Non-pigmented ciliary epithelial cell (primary cell): ENCODE measurements at regions not wholly inside any gene's neighbourhood (a gene's known extent, or its start where the extent isn't known, plus 50 kb on each side); places are given as distances from the start of the nearest gene placed in this dataset.
"Not testable (repeated sequence)": the region's sequence is repeated elsewhere in the genome, so short reads cannot be mapped to it uniquely, and the experiment has no call there.

Experiments
- DNase-seq: peaks from one replicate; pipeline ENCODE4 v3.0.0-alpha.2; 2010; ENCODE audit warnings: low read depth

DNA sequence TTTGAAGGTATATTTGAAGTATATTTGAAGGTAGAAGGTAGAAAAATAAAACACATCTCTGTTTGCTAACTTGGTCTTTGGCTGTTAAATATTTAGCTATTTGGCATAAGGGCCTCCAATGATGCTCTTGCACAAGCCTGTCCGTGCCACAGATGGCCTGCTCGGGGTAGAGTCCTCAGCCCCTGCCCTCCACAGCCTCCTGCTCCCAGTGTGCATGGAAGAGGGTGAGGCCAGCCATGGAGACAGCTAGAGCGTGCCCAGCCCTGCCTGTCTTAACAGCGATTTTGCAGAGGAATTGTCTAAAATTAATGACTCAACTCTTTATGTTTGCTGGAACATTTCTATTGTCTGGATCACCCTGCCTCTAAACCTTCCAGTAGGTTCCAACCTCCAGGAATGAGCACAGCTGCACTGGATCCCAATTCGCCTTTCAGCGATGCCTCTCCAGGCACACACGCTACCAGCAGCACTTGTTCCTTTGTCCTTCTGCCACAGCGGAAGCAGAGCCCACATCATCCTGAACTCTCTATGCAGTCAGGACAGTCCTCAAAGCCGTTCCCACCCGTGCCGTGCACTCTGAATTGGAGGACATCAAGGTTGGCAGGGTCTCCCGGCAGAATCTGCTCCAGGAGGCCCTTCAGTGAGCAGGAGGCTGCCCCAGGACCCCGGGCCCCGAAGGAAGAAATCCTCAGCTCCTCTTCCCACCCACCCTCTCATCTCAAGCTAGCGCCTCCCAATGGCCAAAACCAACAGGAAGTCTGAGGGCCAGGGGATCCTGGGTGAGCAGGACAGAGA is 254.0 kb upstream of the IRX1 start:
- DNase-seq = no peak

- DNase-seq = no peak
Observed at GRCh38 chr5:3340471-3340870, 255.2 kb upstream of the IRX1 start.

DNA sequence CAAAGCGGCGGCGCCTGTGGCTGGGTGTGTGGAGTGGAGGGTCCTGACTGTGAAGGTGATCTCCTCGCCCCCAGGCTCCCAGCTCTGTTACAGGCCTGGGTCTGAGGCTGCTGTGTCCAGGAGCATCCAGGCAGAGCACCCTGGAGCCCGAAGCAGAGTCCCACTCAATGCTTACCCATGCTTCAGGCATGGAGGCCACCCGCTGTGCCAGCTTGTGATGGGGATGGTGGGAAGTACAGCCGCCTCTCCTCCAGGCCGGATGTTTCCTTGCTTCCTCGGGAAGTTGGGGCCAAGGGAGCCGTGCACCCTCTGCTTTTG is 255.9 kb upstream of the IRX1 start:
- DNase-seq = no peak

DNA sequence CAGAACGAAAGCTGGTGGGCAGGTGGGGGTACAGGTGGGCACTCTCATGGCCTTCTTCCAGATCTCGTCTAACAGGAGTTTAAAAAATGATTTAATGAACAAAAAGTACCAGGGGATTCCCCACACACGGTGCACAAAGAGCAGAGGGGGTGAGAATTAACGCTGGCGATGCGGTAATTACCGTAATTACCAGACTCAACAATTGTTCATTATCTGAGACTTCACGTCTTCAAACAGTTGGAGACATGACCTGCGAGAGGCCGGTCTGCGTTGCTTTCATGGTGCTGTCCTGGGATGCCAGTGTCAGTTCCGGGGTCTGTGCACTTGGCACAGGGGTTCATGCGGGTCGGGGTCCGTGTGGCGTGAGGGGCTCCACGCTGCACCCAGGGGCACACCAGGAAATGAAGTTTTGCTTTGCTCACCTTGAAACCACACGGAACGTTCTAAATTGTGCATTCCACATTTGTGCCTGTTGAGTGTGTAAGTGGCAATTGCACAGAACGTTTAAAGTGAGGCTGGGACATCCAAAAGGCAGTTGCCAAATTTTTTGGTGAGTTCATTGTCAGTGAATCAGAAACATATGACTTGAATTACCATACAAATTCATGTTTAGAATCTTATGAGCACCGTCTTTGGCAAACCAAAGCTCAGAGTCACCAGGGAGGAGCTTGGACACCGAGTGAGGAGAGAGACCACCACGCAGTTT is 256.4 kb upstream of the IRX1 start:
- DNase-seq = no peak

DNA sequence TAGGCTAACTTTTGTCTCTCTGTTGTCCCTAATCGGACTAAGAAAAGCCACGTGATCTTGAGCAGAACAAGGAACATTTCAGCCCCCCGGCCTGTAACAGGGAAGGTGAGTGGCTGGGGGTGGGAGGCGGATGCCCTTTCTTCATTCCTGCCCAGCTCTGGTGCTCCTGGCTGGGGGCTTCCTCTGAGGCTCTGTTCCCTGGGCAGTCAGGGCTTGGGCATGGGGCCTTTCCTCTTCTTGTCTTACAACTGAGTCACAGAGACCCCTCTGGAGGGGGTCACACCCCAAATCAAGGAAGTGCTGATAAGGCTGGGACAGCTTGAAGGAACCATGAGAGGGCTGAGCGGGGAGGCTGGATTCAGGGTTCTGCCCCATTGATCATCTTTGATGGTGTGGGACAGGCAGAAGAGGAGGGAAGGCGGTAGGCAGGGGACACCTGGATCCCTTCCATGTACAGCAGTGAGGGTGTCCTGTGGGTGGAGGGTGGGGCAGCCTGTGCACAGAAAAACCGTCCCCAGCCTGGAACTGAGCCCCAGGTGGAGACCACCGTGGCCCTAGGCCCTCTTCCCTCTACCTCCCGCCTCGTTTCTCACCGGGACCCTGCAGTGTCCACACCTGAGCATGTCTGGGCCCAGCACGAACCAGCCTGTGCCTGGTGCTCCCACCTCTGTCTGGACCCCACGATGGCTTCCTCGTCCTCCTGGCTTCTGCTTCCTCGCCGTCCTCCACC is 257.7 kb upstream of the IRX1 start:
- no peak for DNase-seq

DNA sequence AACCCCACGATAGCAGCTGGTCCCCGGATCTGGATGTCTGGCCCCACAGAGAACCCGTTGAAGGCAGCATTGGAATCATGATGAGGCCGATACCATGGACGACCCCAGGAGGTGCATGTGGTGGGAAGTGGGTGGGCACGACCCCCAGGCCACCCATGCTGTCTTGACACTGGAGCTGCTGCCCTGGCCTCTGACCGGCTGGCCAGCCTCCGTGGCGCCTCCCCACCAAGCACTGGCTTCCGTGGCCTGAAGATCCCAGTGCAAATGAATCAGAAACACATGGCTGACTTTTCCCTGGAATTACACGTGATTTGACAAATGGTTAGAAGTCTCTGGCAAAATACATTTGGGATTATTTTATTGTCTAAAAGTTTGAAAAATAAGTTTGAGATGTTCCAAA is 259.0 kb upstream of the IRX1 start:
- DNase-seq = no peak

DNA sequence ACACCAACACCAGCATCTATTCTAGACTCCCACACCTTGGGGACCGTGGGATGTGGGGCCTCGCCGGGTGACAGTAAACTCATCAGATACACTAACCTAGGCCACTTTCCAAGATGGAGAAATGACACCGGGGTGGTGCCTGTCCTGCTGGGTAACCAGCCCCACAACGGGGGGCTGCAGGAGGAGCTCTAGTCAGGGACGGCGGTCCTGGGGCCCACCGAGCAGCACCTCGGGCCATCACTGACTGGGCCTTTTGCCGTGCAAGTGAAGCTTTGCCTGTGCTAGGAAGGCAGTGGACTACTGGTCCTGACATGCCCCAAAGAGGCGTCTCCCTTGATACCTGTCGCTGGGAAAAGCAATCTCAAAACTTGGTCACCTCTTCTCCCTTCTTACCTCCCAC is 260.3 kb upstream of the IRX1 start:
- DNase-seq = no peak

GRCh38 chr5:3333836-3334235 is 261.8 kb upstream of the IRX1 start:
- no peak for DNase-seq

DNA sequence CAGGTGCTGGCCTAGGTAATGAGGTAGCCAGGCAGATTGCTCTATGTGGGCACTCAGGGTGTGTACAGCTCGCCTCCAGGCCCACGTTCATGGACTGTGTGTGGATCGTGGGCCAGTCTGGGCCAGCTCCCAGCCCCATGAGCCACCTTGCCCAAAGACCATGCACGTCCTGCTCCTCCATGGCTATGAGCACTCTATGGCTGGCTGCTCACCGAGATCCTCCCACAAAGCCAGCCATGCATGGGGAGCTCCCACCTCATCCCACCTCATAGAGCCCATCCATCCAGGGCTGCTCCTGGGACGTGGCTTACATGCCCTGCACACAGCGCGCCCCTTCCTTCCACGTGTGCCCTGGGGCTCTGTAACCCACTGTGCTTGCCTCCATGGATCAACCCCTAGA is 262.5 kb upstream of the IRX1 start:
- DNase-seq = no peak

- DNase-seq = no peak
Observed at GRCh38 chr5:3331819-3332218, 263.8 kb upstream of the IRX1 start.

GRCh38 chr5:3330442-3330841 is 265.2 kb upstream of the IRX1 start:
- no peak for DNase-seq

DNA sequence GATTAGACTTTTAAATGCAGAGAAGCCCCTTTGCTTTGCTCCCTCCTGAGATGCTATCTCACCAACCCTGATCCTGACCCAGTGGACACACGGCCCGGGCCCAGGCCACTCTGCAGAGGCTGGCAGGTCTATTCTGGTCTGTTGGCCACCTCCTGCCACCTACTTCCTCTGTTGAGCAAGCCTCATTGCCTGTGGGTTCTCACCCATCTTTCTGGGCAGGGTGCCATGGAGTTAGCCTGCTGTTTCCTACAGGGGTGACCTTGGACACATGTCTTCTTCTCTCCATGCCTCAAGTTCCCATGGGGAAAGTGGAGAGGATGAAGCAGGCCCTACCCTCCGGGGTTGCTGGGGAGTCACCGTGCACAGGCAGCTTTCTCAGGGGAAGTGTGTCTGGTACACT is 266.2 kb upstream of the IRX1 start:
- DNase-seq = no peak

- no peak for DNase-seq
Observed at GRCh38 chr5:3326841-3327232, 268.8 kb upstream of the IRX1 start.

- DNase-seq = no peak
Observed at GRCh38 chr5:3325972-3326840, 269.4 kb upstream of the IRX1 start.

DNA sequence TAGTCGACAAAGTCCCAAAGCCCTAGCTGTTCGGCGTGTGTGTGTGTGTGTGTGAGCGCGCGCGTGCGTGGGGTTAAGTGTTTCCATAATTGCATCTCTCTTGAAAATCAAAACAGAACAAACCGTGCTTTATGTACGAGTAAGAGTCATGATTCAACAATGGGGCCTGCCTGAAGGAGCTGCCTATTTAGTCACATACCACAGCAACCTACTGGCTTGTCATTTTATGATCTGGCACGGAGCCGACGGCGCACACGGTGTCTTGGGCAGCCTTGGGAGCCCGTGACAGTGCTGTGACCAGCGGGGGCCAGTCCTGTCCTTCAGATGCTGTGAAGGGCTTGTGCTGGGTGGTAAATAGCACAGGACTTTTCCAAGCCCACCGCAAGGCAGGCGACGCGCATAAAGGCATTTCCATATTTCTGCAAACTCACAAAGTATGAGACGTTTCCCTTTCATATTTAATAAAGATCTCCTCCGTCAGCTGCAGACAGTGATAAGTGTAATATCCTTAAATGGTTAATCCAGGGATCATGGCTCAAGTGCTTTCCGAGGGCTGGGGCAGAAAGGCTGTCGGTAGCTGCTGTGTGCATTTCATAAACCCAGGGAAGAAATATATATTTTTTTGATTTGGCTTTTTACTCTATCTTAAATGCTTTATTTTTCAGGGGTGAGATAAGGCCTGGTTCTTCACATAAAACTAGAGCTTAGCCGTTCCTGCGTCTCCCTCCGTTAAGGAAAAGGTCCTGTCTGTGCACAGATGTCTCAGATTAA is 270.2 kb upstream of the IRX1 start:
- DNase-seq = peak; percentile 10

- DNase-seq = no peak
Observed at GRCh38 chr5:3324421-3325101, 271.1 kb upstream of the IRX1 start.

GRCh38 chr5:3323966-3324365 is 271.7 kb upstream of the IRX1 start:
- DNase-seq = not testable (repeated sequence)

- no peak for DNase-seq
Observed at GRCh38 chr5:3323144-3323543, 272.5 kb upstream of the IRX1 start.

GRCh38 chr5:3322642-3323041 is 273.0 kb upstream of the IRX1 start:
- no peak for DNase-seq

DNA sequence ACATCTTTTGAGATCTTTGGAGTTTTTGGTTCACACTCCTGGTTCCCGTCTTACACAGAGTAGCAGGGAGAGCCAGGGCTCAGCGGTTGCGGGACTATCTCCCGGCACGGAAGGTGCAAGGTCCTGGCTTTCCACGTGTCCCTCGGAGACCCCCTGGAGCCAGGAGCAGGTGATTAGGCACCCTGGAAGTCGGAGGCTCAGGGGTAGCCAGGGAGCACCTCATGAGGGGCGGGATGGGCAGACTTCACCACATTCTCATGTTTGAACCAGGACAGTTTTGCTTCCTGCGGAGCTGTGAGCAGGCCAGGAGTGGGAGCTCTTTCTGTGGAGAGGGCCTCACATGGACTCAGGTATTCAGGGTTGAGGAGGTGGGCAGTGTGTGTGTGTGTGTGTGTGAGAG is 273.7 kb upstream of the IRX1 start:
- DNase-seq = no peak
